NCI-H187 treated with DMSO at 0.1 percent for 48 hours (cell line): ENCODE measurements at regions not wholly inside any gene's neighbourhood (a gene's known extent, or its start where the extent isn't known, plus 50 kb on each side); places are given as distances from the start of the nearest gene placed in this dataset.
A peak's percentile ranks its signal among the peaks of the same experiment; 100 is the strongest.

Source experiments
- DNase-seq: peaks from one replicate; lab custom pipeline; 2025; lab: John Stamatoyannopoulos, UW

- DNase-seq: no peak
Observed at GRCh38 chr2:48852938-48853337, 97.4 kb upstream of the LHCGR start.

GRCh38 chr2:48851161-48851560 is 95.6 kb upstream of the LHCGR start:
- peak; percentile 73 for DNase-seq

- DNase-seq: no peak
Observed at GRCh38 chr2:48849770-48850169, 94.2 kb upstream of the LHCGR start.

- no peak for DNase-seq
Observed at GRCh38 chr2:48845684-48846083, 90.2 kb upstream of the LHCGR start.

- no peak for DNase-seq
Observed at GRCh38 chr2:48844417-48845155, 89.1 kb upstream of the LHCGR start.

- DNase-seq: no peak
Observed at GRCh38 chr2:48841126-48841525, 85.6 kb upstream of the LHCGR start.

GRCh38 chr2:48838029-48838428 is 82.5 kb upstream of the LHCGR start:
- DNase-seq: no peak

GRCh38 chr2:48829569-48829968 is 74.0 kb upstream of the LHCGR start:
- DNase-seq: no peak

- no peak for DNase-seq
Observed at GRCh38 chr2:48829036-48829435, 73.5 kb upstream of the LHCGR start.

- no peak for DNase-seq
Observed at GRCh38 chr2:48826986-48827385, 71.5 kb upstream of the LHCGR start.

- no peak for DNase-seq
Observed at GRCh38 chr2:48824116-48824515, 68.6 kb upstream of the LHCGR start.

- no peak for DNase-seq
Observed at GRCh38 chr2:48819206-48819735, 63.7 kb upstream of the LHCGR start.

GRCh38 chr2:48817355-48817754 is 61.8 kb upstream of the LHCGR start:
- DNase-seq: no peak

GRCh38 chr2:48812416-48812815 is 56.9 kb upstream of the LHCGR start:
- DNase-seq: no peak

GRCh38 chr2:48808311-48808710 is 52.8 kb upstream of the LHCGR start:
- DNase-seq: no peak
